DMS 273 treated with DMSO at 0.1 percent for 48 hours (cell line): ENCODE measurements at regions not wholly inside any gene's neighbourhood (a gene's known extent, or its start where the extent isn't known, plus 50 kb on each side); places are given as distances from the start of the nearest gene placed in this dataset.

ENCODE experiments used
- DNase-seq: peaks from one replicate; lab custom pipeline; 2025; lab: John Stamatoyannopoulos, UW

- no peak for DNase-seq
These were observed 2192.4 kb downstream of the TP53TG3F start for GRCh38 chr16:35651841-35652240.

- DNase-seq: no peak
These were observed 2204.8 kb downstream of the TP53TG3F start for GRCh38 chr16:35664091-35664693.

DNA sequence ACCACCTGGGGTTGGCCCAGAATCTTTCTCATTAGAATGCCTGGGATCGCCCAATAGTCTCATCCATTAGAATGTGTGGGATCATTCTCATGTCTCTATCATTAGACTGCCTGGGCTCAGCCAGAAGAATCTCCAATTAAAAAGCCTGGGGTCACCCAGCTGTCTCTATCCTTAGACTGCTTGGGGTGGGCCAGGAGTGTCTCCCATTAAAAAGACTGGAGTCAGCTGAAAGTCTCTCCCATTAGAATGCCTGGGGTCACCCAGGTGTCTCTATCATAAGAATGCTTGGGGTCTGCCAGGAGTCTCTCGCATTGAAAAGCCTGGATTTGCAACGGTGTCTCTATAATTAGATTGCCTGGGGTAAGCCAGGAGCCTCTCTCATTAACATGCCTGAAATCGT is 2225.7 kb downstream of the TP53TG3F start:
- DNase-seq: no peak

DNA sequence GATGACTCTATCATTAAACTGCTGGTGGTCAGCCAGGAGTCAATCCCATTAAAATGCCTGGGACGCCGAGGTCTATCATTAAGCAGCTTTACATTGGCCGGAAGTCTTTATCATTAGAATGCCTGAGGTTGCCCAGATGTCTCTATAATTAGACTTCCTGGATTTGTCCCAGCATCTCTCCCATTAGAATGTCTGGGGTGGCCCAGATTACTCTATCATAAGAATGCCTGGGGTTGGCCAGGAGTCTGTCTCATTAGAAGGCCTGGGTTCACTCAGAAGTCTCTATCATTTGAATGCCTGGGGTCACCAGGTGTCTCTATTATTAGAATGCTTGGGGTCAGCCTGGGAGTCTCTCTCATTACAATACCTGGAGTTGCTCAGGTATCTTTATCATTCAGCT is 2227.2 kb downstream of the TP53TG3F start:
- DNase-seq: no peak

DNA sequence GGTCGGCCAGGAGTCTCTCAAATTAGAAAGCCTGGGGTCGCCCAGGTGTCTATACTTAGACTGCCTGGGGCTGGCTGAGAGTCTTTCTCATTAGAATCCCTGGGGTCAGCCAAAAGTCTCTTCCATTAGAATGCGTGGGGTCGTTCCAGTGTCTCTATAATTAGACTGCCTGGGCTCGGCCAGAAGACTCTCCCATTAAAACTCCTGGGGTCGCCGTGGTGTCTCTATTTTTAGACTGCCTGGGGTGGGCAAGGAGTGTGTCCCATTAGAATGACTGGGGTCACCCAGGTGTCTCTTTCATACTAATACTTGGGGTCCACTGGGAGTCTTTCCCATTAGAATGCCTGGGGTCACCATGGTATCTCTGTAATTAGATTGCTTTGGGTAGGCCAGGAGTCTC is 2227.7 kb downstream of the TP53TG3F start:
- no peak for DNase-seq

- DNase-seq: no peak
These were observed 2228.4 kb downstream of the TP53TG3F start for GRCh38 chr16:35687781-35688180.

GRCh38 chr16:35689764-35690163 is 2230.4 kb downstream of the TP53TG3F start:
- DNase-seq: no peak

DNA sequence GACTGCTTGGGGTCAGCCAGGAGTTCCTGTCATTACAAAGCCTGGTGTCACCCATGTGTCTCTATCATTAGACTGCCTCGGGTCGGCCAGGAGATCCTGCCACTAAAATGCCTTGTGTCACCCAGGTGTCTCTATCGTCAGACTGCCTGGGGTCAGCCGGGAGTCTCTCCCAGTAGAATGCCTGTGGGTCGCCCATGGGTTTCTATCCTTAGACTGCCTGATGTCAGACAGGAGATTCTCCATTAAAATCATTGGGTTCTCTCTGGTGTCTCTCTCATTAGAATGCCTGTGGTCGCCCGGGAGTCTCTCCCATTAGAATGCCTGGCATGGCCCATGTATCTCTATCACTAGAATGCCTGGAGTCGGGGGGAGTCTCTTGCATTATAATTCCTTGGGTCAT is 2231.0 kb downstream of the TP53TG3F start:
- no peak for DNase-seq

- DNase-seq: no peak
These were observed 2231.6 kb downstream of the TP53TG3F start for GRCh38 chr16:35691057-35691456.

GRCh38 chr16:35692824-35693223 is 2233.4 kb downstream of the TP53TG3F start:
- no peak for DNase-seq

DNA sequence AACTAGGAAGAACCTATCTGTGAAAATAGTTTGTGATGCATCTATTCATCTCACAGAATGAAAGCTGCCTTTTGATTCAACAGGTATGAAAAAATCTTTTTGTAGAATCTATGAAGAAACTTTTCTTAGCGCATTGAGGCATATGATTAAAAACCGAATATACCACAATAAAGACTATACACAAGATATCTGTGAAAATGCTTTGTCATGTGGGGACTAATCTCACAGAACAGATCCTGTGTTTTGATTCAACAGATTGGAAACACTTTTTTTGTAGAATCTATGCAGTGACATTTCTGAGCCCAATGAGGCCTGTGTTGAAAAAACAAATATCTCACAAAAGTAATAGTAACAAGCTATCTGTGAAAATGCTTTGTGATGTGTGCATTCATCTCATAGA is 2247.5 kb downstream of the TP53TG3F start:
- no peak for DNase-seq

GRCh38 chr16:35711435-35711834 is 2252.0 kb downstream of the TP53TG3F start:
- DNase-seq: no peak

DNA sequence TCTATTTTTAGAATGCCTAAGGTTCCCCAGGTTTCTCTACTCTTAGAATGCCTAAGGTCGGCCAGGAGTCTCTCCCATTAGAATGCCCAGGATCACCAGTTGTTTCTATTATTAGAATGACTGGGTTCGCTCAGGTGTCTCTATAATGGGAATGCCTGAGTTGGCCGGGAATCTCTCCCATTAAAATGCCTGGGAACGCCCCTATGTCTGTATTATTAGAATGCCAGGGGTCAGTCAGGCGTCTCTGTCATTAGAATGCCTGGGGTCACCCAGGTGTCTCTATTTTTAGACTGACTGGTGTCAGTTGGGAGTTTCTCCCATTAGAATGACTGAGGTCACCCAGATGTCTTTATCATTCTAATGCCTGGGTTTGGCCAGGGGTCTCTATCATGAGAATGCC is 2252.5 kb downstream of the TP53TG3F start:
- DNase-seq: no peak

DNA sequence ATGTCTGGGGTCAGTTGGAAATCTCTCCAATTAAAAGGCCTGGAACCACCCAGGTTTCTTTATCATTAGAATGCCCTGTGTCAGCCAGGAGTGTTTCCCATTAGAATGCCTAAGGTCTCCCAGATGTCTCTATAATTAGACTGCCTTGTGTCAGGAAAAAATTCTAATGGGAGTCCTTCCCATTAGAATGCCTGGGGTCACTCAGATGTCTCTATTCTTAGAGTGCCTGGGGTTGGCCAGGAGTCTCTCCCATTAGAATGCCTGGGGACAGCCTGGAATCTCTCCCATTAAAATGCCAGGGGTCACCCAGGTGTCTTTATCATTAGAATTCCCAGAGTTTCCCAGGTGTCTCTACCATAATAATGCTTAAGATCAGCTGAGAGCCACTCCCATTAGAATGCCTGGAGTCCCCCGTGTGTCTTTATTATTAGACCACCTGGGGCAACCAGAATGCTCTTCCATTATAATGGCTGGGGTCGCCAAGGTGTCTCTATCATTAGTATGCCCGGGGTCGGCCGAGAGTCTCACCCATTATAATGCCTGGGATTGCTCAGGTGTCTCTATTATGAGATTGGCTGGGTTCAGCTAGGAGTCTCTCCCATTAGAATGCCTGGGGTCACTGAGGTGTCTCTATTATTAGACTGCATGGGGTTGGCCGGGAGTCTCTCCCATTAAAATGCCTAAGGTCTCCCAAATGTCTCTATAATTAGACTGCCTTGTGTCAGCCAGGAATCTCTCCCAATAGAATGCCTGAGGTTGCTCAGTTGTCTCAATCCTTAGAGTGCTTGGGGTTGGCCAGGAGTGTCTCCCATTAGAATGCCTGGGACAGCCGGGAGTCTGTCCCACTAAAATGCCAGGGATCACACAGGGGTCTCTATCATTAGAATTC is 2254.6 kb downstream of the TP53TG3F start:
- no peak for DNase-seq

DNA sequence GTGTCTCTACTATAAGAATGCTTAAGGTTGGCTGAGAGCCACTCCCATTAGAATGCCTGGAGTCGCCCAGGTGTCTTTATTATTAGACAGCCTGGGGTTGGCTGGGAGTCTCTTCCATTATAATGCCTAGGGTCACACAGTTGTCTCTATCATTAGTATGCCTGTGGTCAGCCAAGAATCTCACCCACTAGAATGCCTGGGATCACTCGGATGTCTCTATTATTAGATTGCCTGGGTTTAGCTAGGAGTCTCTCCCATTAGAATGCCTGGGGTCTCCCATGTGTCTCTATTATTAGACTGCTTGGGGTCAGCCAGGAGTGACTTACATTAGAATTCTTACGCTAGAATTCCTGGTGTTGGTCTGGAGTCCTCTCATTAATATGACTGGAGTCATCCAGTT is 2255.3 kb downstream of the TP53TG3F start:
- DNase-seq: no peak

DNA sequence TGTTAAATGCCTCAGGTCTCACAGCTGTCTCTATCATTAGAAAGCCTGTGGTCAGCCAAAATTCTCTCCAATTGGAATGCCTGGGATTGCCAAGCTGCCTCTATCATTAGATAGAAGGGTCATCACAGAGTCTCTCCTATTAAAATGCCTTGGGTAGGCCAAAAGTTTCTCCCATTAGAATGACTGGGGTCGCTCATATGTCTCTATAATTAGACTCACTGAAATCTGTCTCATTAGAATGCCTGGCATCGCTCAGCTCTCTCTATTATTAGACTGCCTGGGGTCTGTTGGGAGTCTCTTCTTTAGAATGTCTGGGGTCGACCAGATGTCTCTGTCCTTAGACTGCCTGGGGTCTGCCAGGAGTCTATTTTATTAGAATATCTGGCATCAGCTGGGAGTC is 2265.1 kb downstream of the TP53TG3F start:
- DNase-seq: no peak

DNA sequence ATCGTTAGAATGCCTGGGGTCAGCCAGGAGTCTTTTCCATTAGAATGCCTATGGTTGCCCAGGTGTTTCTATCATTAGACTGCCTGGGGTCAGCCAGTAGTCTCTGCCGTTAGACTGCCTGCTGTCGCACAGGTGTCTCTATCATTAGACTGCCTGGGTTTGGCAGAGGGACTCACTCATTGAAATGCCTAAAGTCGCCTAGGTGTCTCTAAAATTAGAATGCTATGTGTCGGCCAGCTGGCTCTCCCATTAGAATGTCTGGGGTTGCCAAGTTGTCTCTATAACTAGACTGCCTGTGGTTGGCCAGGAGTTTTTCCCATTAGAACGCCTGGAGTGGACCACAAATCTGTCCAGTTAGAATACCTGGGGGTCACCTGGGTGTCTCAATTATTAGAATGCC is 2266.5 kb downstream of the TP53TG3F start:
- no peak for DNase-seq

GRCh38 chr16:35730251-35730650 is 2270.8 kb downstream of the TP53TG3F start:
- no peak for DNase-seq

DNA sequence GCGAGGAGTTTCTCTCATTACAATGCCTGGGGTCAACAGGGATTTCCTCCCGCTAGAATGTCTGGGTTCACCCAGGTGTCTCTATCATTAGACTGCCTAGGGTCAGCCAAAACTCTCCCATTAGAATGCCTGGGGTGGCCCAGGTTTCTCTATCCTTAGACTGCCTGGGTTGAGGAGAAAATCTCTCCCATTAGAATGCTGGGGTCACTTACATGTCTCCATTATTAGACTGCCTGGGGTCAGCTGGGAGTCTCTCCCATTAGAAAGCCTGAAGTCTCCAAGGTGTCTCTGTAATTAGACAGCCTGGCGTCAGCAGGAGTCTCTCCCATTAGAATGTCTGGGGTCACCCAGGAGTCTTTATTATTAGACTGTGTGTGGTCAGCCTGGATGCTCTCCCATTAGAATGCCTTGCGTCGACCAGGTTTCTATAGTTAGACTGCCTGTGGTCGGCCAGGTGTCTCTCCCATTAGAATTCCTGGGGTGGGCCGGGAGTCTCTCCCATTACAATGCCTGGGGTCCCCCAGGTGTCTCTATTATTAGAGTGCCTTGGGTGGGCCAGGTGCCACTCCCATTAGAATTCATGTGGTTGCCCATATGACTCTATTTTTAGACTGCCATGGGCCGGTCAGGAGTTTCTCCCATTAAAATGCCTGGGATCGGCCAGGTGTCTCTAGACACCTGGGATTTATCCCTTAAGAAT is 2272.1 kb downstream of the TP53TG3F start:
- no peak for DNase-seq

GRCh38 chr16:35732046-35732810 is 2272.8 kb downstream of the TP53TG3F start:
- DNase-seq: no peak

GRCh38 chr16:35733278-35733965 is 2274.0 kb downstream of the TP53TG3F start:
- no peak for DNase-seq
